DND-41 (cell line): ENCODE measurements at regions not wholly inside any gene's neighbourhood (a gene's known extent, or its start where the extent isn't known, plus 50 kb on each side); places are given as distances from the start of the nearest gene placed in this dataset.

Experiments used
- ATAC-seq: fragments of 200-7000 bp; cut with Tn5 transposase; 3 replicates; pipeline ENCODE4 v1.9.1; 2021; ENCODE audit warnings: low read depth; ENCODE audit not compliant: insufficient read depth
- DNase-seq: peaks from one replicate; pipeline ENCODE4 v3.0.0-alpha.2; 2020
- H2AFZ ChIP-seq: 2 replicates; pipeline ENCODE4 v1.6.0; 2012; ENCODE audit warnings: low read depth, low read length
- H3K27ac ChIP-seq: 2 replicates; pipeline ENCODE4 v1.5.1; 2012; ENCODE audit warnings: low read length, inconsistent platforms
- H3K27me3 ChIP-seq: fragments of 200-600 bp; sonication (generic); 2 replicates; pipeline ENCODE4 v1.6.0; 2012; ENCODE audit warnings: low read length, mild to moderate bottlenecking, inconsistent platforms; ENCODE audit not compliant: insufficient read depth, poor library complexity
- H3K36me3 ChIP-seq: 2 replicates; pipeline ENCODE4 v1.5.1; 2012; ENCODE audit warnings: low read length, inconsistent platforms; ENCODE audit not compliant: insufficient read depth
- H3K4me1 ChIP-seq: 2 replicates; pipeline ENCODE4 v1.5.1; 2012; ENCODE audit warnings: mild to moderate bottlenecking, low read length; ENCODE audit not compliant: insufficient read depth
- H3K4me2 ChIP-seq: 2 replicates; pipeline ENCODE4 v1.6.0; 2012; ENCODE audit warnings: mild to moderate bottlenecking, moderate library complexity, low read length, inconsistent platforms; ENCODE audit not compliant: insufficient read depth
- H3K4me3 ChIP-seq, 2 experiments: fragments of 200-600 bp in 1 of 2; shearing (Covaris generic) in 1 of 2; 2 replicates each; pipeline ENCODE4 v1.5.1; 2012 to 2016; ENCODE audit warnings: inconsistent platforms in 2 of 2, low read length in 2 of 2, mild to moderate bottlenecking in 2 of 2, low read depth in 1 of 2, moderate library complexity in 1 of 2
- H3K79me2 ChIP-seq: 2 replicates; pipeline ENCODE4 v1.6.0; 2012; ENCODE audit warnings: low read length, inconsistent platforms; ENCODE audit not compliant: insufficient read depth
- H3K9ac ChIP-seq: 2 replicates; pipeline ENCODE4 v1.6.0; 2012; ENCODE audit warnings: low read depth, mild to moderate bottlenecking, inconsistent platforms, low read length, moderate library complexity
- H3K9me3 ChIP-seq: 2 replicates; pipeline ENCODE4 v1.5.1; 2012; ENCODE audit warnings: low read length, moderate library complexity, mild to moderate bottlenecking, inconsistent platforms; ENCODE audit not compliant: insufficient read depth, severe bottlenecking
- H4K20me1 ChIP-seq: 2 replicates; pipeline ENCODE4 v1.6.0; 2012; ENCODE audit warnings: low read length; ENCODE audit not compliant: insufficient read depth
- CTCF ChIP-seq: IDR thresholded peaks from 2 replicates; pipeline ENCODE4 v1.5.1; 2012; ENCODE audit warnings: borderline replicate concordance, low read length, moderate library complexity, mild to moderate bottlenecking; ENCODE audit not compliant: poor library complexity, severe bottlenecking; ENCODE audit errors: extremely low read depth
- EZH2 ChIP-seq: IDR thresholded peaks from 3 replicates; pipeline ENCODE4 v1.6.1; 2012; ENCODE audit warnings: borderline replicate concordance, low read depth, mild to moderate bottlenecking, moderate library complexity, low read length, inconsistent platforms; ENCODE audit not compliant: severe bottlenecking

DNA sequence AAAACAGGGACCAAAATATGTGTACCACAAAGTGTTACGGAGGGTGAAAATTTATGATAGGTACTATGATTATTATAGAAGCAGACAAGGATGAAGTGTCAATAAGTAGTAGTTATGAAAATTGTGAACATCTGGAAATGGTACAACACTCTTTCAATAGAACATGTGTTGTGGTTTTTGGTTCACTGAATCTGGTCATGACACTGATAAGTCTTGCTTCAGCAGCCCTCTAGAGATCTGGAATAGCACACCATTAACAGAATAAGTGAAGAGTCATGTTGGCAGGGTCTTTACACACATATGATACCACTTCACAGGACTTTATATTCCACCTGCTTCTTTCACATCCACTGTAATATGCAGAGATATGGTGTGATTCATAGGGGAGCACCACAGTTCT is 985.2 kb upstream of the SEMA6D start:
- H3K27ac ChIP-seq = no peak overlapping the region

GRCh38 chr15:46735115-46735514 is 982.2 kb upstream of the SEMA6D start:
- no peak for ATAC-seq
- TF ChIP-seq EZH2 = no peak
- no peak for TF ChIP-seq CTCF
- H2AFZ ChIP-seq = no peak overlapping the region

More for the DNA sequence above, 985.2 kb upstream of the SEMA6D start:
- ATAC-seq (no peak), DNase-seq (no peak)
- Histone ChIP-seq H3K9me3 (peaks cover 4% of the 10 kb centered on the region), H3K4me2 (no peak overlapping the region), H2AFZ (no peak overlapping the region), H3K4me3 (no peak overlapping the region), H3K4me1 (no peaks in the 10 kb centered on the region), H3K27me3 (no peaks in the 10 kb centered on the region), H4K20me1 (no peaks in the 10 kb centered on the region), H3K79me2 (no peaks in the 10 kb centered on the region), H3K36me3 (no peaks in the 10 kb centered on the region), H3K9ac (no peak overlapping the region)
- no peak for TF ChIP-seq EZH2
- TF ChIP-seq CTCF = no peak

DNA sequence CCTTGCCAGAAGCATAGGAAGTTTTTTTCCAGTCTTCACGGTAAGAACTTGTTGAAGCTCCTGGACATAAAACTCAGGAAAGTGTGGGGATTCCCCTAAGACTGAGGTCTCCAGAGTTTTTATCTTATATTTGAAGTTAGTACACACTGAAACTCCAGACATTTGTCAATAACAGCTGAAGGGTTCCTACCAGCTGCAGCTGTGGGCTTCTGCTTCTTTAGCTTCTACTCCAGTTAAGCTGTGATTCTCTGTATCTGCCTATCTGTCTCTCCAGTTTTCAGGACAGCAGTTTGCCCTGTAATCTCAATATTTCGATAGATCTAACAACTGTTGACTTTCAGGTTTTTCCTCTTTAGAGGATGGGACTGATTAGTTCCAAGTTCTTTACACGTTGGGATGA is 966.0 kb upstream of the SEMA6D start:
- Histone ChIP-seq H3K4me3 (no peak overlapping the region), H3K79me2 (no peaks in the 10 kb centered on the region), H3K27me3 (no peaks in the 10 kb centered on the region), H2AFZ (no peak overlapping the region), H3K36me3 (no peaks in the 10 kb centered on the region), H4K20me1 (no peaks in the 10 kb centered on the region), H3K4me2 (no peak overlapping the region), H3K4me1 (no peaks in the 10 kb centered on the region), H3K27ac (no peak overlapping the region), H3K9ac (no peak overlapping the region), H3K9me3 (no peaks in the 10 kb centered on the region)
- ATAC-seq (no peak), DNase-seq (no peak)
- TF ChIP-seq CTCF = no peak
- no peak for TF ChIP-seq EZH2

More at GRCh38 chr15:46735115-46735514, 982.2 kb upstream of the SEMA6D start:
- Histone ChIP-seq H3K4me1 (no peaks in the 10 kb centered on the region), H3K4me3 (no peak overlapping the region), H3K27ac (no peak overlapping the region), H3K79me2 (no peaks in the 10 kb centered on the region), H3K27me3 (no peaks in the 10 kb centered on the region), H4K20me1 (no peaks in the 10 kb centered on the region), H3K4me2 (no peak overlapping the region), H3K9ac (no peak overlapping the region), H3K9me3 (no peaks in the 10 kb centered on the region), H3K36me3 (no peaks in the 10 kb centered on the region)
- DNase-seq = no peak

GRCh38 chr15:46753946-46754345 is 963.4 kb upstream of the SEMA6D start:
- Histone ChIP-seq H4K20me1 (no peaks in the 10 kb centered on the region), H2AFZ (no peak overlapping the region), H3K36me3 (no peaks in the 10 kb centered on the region), H3K4me1 (no peaks in the 10 kb centered on the region), H3K9ac (no peak overlapping the region), H3K4me2 (no peak overlapping the region), H3K9me3 (no peaks in the 10 kb centered on the region), H3K79me2 (no peaks in the 10 kb centered on the region), H3K27ac (no peak overlapping the region), H3K27me3 (no peaks in the 10 kb centered on the region), H3K4me3 (no peak overlapping the region)
- DNase-seq = no peak
- TF ChIP-seq EZH2 (no peak), CTCF (no peak)
- no peak for ATAC-seq
